Activated CD8-positive, alpha-beta T cell treated with anti-CD3 and anti-CD28 coated beads for 36 hours (primary cell): ENCODE measurements at regions not wholly inside any gene's neighbourhood (a gene's known extent, or its start where the extent isn't known, plus 50 kb on each side); places are given as distances from the start of the nearest gene placed in this dataset.

Source experiments
- ATAC-seq: fragments of 200-7000 bp; cut with Tn5 transposase; one replicate; pipeline ENCODE4 v1.10.0; 2021; ENCODE audit warnings: mild to moderate bottlenecking, moderate library complexity
- CTCF ChIA-PET: fragments of 350-600 bp; sonication (Branson Sonifier 250); formaldehyde crosslinking; loops from one replicate; lab custom pipeline; 2021; ENCODE audit warnings: antibody characterized with exemption; lab: Charles Lee
- POLR2A ChIA-PET: fragments of 350-600 bp; sonication (Branson Sonifier 250); formaldehyde crosslinking; loops from one replicate; lab custom pipeline; 2021; ENCODE audit warnings: antibody characterized with exemption; lab: Charles Lee
- DNase-seq: peaks from one replicate; pipeline ENCODE4 v3.0.0-alpha.2; 2020
- H3K27ac Mint-ChIP-seq: one replicate; pipeline ENCODE4 v1.8.0; 2021; ENCODE audit warnings: mild to moderate bottlenecking, mixed read lengths
- H3K27me3 Mint-ChIP-seq: one replicate; pipeline ENCODE4 v1.8.0; 2021; ENCODE audit warnings: mixed read lengths
- H3K36me3 Mint-ChIP-seq: one replicate; pipeline ENCODE4 v1.8.0; 2021; ENCODE audit warnings: low read depth, mixed read lengths
- H3K4me1 Mint-ChIP-seq: one replicate; pipeline ENCODE4 v1.8.0; 2021; ENCODE audit warnings: low read depth, mixed read lengths
- H3K4me3 Mint-ChIP-seq: one replicate; pipeline ENCODE4 v1.8.0; 2021; ENCODE audit warnings: mild to moderate bottlenecking, moderate library complexity, mixed read lengths
- H3K9me3 Mint-ChIP-seq: one replicate; pipeline ENCODE4 v1.8.0; 2021; ENCODE audit warnings: mixed read lengths
- intact Hi-C: fragments of 100-400 bp; cut with micrococcal nuclease; formaldehyde crosslinking; loops from one replicate; pipeline ENCODE4 v1.10.0; 2022
- TF ChIP-seq, protein P1 (sequence below): fragments of 200-600 bp; IDR thresholded peaks from one replicate; pipeline ENCODE4 v1.8.0; 2022; ENCODE audit warnings: antibody characterized with exemption, mild to moderate bottlenecking

DNA sequence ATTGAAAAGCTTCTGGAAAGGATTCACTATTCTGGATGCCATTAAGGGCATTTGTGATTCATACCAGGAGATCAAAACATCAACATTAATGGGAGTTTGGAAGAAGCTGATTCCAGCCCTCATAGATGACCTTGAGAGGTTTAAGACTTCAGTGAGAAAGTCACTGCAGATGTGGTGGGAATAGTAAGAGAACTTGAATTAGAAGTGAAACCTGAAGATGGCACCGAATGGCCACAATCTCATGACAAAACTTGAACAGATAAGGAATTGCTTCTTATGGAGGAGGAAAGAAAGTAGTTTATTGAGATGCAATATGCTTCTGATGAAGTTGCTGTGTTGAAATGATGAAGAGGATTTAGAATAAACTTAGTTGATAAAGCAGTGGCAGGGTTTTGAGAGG, 254.6 kb upstream of the SLC24A2 start:
- no peaks in the 10 kb centered on the region for H3K9me3 Mint-ChIP-seq
- CTCF ChIA-PET = interaction anchor here (0.6 kb wide), 1 partner anchor 1942 kb away, joined by 3 read pairs; no protein-coding TSS in a partner anchor
- peak overlapping the region; percentile 40 for H3K27ac Mint-ChIP-seq
- DNase-seq (no peak), ATAC-seq (no peak)
- H3K4me3 Mint-ChIP-seq = peak overlapping the region; percentile 55
- peaks cover 26% of the 10 kb centered on the region for H3K4me1 Mint-ChIP-seq
- POLR2A ChIA-PET = no interaction called here
- H3K36me3 Mint-ChIP-seq = no peaks in the 10 kb centered on the region
- intact Hi-C loops = loop anchor here (1.0 kb wide), 1 partner anchor 44 kb away; no protein-coding TSS in a partner anchor
- H3K27me3 Mint-ChIP-seq = no peaks in the 10 kb centered on the region
- TF ChIP-seq, protein P1, sequence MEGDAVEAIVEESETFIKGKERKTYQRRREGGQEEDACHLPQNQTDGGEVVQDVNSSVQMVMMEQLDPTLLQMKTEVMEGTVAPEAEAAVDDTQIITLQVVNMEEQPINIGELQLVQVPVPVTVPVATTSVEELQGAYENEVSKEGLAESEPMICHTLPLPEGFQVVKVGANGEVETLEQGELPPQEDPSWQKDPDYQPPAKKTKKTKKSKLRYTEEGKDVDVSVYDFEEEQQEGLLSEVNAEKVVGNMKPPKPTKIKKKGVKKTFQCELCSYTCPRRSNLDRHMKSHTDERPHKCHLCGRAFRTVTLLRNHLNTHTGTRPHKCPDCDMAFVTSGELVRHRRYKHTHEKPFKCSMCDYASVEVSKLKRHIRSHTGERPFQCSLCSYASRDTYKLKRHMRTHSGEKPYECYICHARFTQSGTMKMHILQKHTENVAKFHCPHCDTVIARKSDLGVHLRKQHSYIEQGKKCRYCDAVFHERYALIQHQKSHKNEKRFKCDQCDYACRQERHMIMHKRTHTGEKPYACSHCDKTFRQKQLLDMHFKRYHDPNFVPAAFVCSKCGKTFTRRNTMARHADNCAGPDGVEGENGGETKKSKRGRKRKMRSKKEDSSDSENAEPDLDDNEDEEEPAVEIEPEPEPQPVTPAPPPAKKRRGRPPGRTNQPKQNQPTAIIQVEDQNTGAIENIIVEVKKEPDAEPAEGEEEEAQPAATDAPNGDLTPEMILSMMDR = no peak

DNA sequence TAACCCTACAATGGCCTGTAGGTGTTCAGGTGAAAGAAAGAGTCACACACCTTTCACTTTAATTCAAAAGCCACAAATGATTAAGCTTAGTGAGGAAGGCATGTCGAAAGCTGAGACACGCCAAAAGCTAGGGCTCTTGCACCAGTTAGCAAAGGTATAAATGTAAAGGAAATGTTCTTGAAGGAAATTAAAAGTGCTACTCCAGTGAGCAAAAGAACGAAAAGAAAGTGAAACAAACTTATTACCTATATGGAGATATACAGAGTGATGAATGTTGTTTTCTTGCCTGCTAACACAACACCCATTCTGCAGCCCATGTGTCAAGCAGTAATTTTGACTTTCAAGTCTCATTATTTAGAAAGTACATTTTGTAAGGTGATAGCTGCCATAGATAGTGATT, 254.2 kb upstream of the SLC24A2 start:
- ChIA-PET POLR2A (no interaction called here), CTCF (interaction anchor here (0.6 kb wide), 1 partner anchor 1941 kb away, joined by 3 read pairs; no protein-coding TSS in a partner anchor)
- DNase-seq = peak; percentile 8
- intact Hi-C loops = loop anchor here (1.0 kb wide), 1 partner anchor 44 kb away; no protein-coding TSS in a partner anchor
- H3K27ac Mint-ChIP-seq = peak overlapping the region; percentile 40
- H3K4me1 Mint-ChIP-seq = peaks cover 26% of the 10 kb centered on the region
- peak; percentile 78 for ATAC-seq
- no peaks in the 10 kb centered on the region for H3K36me3 Mint-ChIP-seq
- TF ChIP-seq, protein P1 = no peak
- no peaks in the 10 kb centered on the region for H3K9me3 Mint-ChIP-seq
- H3K27me3 Mint-ChIP-seq = no peaks in the 10 kb centered on the region
- H3K4me3 Mint-ChIP-seq = peak overlapping the region; percentile 55

DNA sequence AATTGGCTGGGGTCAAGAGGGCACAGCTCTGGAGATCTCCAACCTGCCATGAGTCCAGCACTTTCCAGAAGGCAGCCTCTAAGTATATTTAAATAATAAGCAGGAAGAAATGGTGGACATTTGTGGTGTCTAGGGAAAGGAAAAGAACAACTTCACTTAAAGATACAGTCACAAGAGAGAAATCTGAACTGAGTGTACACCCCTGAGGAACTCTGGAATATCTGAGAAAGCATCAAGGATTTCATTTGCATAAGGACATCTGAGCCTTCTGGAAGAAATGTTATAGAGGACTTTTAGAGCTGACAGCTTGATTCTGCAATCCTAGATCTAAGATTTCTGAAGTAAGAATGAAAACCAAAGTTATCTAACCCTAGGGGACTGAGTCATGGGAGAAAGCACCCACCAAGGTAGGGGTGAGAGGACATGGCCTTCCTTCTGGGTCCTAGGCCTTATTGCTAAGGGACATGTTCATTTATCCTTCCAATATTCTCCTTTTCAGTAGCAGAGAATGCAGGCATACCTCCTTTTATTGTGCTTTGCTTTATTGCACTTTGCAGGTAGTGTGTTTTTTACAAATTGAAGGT, 253.4 kb upstream of the SLC24A2 start:
- CTCF ChIA-PET = no interaction called here

DNA sequence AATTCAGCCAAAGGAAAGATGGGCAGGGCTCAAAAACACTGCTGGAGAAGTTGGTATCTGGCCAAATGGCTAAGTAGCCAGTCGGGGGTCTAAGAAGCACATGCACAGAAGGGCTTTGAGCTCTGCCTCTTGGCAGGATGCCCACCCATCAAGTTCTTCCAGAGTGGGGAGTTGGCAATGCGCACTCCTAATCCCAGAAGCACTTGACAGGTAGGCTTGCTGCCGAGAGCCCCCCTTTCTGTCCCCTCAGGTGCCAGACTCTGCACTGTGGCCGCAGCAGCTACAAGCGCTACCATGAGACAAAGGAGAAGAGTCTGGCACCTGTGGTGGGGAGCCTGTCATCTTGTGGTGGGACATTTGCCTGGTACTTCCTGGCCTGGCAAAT, 252.9 kb upstream of the SLC24A2 start:
- POLR2A ChIA-PET = no interaction called here
- CTCF ChIA-PET = no interaction called here
- H3K4me1 Mint-ChIP-seq = peaks cover 26% of the 10 kb centered on the region
- intact Hi-C loops = no loop called here
- H3K9me3 Mint-ChIP-seq = no peaks in the 10 kb centered on the region
- H3K4me3 Mint-ChIP-seq = no peak overlapping the region
- no peak overlapping the region for H3K27ac Mint-ChIP-seq
- ATAC-seq (no peak), DNase-seq (peak; percentile 7)
- no peaks in the 10 kb centered on the region for H3K27me3 Mint-ChIP-seq
- TF ChIP-seq, protein P1 = no peak
- no peaks in the 10 kb centered on the region for H3K36me3 Mint-ChIP-seq

More for the DNA sequence above, 253.4 kb upstream of the SLC24A2 start:
- POLR2A ChIA-PET = no interaction called here
- H3K27me3 Mint-ChIP-seq = no peaks in the 10 kb centered on the region
- no peaks in the 10 kb centered on the region for H3K36me3 Mint-ChIP-seq
- TF ChIP-seq, protein P1 = no peak
- peak overlapping the region; percentile 58 for H3K27ac Mint-ChIP-seq
- ATAC-seq = peak; percentile 27
- no peak for DNase-seq
- H3K4me1 Mint-ChIP-seq = peaks cover 26% of the 10 kb centered on the region
- H3K9me3 Mint-ChIP-seq = no peaks in the 10 kb centered on the region
- no peak overlapping the region for H3K4me3 Mint-ChIP-seq
- intact Hi-C loops = no loop called here

DNA sequence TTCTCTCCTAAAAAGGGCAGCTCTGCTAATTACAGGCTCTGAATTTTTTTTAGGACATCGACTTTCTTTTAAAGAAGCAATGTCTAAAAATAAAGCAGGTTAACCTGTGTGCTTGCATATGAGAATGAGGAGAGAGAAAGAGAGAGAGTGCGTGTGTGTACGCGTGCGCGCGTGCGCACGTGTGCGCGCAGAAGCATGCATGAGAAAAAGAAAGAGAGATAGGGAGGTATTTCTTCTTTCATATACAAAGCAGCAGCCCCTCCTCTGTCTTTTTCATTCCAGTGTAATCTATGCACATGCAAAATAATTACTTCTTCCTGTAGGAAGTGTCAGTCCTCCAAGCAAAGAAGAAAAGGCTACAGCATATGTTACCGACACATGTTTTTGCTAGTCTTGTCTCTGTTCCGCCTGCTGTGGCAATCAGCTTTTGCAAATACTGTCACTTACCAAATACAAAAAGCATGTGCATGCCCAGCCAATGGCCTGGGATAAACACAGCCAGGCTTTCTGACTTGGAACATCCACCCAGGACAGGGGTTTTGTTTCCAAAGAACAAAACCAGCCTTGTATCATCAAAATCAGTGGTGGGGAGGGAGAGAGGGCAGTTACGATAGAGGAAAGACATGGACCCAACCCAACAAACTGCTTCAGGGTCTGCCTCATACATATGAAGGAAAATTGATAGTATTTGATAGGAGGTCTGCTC, 252.3 kb upstream of the SLC24A2 start:
- TF ChIP-seq, protein P1 = no peak
- Mint-ChIP-seq H3K4me1 (peaks cover 26% of the 10 kb centered on the region), H3K27me3 (no peaks in the 10 kb centered on the region), H3K9me3 (no peaks in the 10 kb centered on the region), H3K36me3 (no peaks in the 10 kb centered on the region), H3K27ac (no peak overlapping the region), H3K4me3 (no peak overlapping the region)
- CTCF ChIA-PET = interaction anchor here (1.2 kb wide), 1 partner anchor 94 kb away, joined by 3 read pairs; no protein-coding TSS in a partner anchor
- DNase-seq (no peak), ATAC-seq (no peak)
- POLR2A ChIA-PET = no interaction called here
- intact Hi-C loops = no loop called here
